ENCODE measurements at regions not wholly inside any gene's neighbourhood (a gene's known extent, or its start where the extent isn't known, plus 50 kb on each side); places are given as distances from the start of the nearest gene placed in this dataset.

DNA sequence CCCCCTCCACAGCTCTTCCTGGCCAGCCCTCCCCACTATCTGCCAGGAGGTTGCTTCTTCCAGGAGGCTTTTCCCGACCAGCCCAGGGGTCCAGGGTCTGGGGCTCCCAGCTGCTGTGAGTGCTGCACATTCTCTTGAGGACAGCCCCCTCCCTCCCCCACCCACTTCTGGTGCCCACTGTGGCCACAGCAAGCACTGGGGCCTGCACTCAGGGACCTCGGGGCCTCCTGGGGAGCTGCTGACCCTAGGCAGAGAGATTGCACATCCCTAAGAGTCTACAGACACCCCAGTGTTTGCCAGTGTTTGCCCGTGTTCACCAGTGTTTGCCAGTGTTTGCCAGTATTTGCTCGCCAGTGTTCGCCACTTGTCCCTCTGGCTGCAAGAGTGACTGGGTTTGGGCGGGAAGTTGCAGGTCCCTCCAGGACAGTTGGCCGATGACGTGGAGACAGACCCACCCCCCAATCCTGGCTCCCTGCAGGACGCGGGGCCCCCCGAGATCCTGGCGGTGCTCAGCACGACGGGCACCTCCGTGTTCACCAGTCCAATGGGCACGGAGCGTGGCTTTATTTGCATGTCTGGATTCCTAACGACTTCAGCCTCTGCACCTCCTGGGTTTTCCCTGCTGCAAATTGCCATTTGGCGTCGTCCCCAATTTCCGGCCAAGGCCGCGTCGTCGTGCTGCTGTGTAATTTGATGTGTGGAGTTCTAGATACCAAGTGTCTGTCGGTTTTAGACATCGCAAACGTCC, 87.5 kb upstream of the NKX1-1 start:
- DNase-seq, result no peak

DNA sequence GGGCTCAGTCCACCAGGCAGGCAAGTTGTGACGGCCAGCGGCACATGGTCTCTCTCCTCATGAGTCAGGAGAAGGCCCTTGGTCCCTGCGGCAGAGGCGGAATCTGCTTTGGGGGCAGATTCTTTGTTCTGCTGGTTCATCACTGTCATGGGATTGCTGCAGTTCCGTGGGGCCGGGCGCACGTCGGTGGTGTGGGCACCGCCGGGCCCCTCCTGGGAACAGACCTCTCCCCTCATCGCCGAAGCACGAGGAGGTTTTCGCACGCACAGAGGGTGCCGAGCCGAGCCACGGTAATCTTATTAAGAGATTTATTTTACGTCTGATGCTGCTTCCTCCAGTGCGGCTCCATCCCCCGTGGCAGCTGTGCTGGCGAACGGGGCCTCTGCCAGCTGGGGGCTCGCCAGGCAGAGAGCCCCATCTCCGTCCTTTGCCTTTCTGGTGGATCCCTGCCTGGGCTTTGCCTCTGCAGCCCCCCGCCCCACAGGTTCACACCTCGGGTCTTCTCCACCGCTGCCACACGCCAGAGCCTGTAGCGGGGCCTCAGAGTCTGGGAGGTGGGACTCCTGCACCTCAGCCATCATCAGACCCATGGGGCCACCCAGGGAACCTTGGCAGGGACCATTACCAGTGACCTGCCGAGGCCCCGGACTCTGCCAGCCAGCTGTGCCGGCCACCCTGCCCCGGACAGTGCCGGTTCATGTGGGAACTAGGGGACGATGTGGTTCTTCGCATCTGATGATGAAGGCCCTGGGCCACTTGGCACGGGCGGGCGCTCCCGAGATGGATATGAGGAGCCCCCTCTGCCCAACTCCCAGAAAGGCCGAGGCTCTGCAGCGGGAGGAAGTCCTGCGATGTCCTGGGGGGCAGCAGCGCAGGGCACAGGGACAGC, 86.7 kb upstream of the NKX1-1 start:
- no peak for DNase-seq

DNA sequence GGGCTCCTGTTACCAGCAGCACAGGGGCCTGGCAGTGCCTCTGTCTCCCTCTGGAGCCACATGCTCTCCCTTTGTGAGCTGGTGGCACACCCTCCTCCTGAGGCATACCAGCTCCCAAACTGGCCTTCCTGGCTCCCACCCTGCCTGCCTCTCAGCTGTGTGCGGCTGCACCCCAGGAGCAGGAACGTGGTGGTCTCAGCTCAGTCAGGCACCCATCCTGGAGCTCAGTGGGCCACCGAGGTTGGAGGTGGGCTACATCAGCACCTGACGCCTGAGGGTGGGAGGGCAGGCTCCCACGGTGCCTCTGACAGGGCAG, 85.9 kb upstream of the NKX1-1 start:
- DNase-seq, result no peak

DNA sequence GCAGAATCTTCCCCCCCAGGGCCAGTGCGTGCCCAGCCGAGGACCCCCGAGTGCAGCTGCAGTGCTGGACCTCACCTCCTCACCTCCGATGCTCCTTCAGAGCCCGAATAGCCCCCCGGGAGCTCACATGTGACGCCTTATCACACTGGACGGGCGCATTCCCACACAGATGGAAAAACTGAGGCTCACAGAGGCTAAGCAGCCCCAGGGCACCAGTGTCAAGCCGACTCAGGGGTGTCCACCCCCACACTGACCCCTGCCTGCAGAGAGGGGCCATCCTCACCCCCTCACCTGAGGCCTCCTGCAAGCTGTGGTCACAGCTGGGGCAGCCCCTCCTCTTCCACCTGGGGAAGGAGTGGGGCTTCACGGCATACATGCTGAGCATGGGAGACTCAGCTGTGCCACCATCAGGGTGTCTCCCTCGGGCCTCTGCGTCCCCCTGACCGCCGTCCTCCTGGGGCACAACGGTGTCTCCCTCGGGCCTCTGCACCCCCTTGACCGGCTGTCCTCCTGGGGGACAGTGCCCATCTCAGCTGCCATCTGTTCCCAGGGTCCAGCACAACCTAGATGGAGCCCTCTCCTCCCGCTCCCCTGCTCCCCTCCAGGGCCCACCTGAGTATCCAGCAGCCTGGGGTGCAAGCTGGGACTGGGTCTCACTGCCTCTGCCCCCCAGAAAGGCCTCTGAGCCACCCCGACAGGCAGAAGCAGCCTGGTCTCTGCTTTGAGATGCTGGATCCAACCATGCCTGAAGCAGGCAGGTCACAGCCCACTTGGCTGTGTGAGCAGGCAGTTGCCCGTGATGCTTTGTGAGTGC, 85.3 kb upstream of the NKX1-1 start:
- DNase-seq, result no peak

DNA sequence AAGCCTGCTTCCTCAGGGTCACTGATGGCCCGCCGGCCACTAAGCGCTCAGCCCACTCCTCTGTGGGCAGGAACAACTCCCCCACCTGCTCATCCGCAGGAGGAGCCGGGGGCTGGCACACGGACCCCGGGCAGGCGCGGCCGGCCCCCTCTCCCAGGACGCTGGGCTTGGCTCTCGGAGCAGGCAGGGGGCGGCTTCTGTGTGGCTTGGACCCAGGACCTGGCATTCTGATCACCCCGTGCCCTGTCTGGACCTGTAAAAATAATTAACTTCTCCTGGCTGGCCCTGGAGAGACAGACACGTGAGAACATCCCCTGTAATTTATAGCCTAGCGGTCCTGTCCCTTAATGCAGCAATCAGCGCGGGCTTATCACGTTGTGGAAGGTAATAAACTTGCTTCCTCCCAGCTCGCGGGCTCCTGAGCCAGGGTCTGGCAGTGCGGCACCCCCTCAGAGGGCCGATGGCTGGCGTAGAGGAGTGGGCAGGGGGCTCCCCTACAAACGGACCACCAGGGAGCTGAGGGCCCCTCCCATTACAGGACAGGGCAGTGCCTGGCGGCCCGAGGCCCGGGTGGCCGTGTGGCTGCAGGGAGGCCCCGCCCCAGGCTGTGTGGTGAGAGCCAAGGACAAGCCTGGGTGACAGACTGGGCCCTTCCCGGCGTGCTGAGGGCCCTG, 84.5 kb upstream of the NKX1-1 start:
- no peak for DNase-seq

DNA sequence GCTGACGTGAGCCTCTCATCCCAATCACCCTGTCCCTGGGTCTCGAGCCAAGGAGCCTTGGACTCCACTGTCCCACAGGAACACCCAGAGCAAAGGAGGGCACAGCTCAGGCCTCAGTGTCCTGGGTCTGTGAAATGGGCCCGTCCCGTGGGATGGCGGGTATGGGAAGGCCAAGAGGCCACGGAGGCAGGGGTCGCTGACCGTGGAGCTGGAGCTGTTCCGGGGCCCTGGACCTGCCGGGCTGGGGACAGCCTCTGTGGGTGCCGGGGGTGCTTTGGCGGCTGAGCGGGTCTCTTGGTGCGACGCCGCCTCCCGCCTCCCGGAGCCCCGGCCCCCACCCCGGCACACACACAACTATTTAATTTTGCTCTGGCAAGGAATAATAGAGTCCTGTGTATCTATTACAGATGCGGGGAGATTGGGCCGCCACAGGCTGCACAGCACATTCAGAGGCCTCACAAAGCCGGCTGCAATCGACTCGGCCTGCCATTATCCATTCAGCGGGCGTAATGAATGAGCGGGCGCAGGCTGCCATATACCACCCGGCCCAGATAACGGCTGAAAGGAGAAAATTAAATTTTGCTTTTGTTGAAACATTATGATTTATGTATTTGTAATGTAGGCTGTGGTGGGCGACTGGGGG, 83.9 kb upstream of the NKX1-1 start:
- no peak for DNase-seq

DNA sequence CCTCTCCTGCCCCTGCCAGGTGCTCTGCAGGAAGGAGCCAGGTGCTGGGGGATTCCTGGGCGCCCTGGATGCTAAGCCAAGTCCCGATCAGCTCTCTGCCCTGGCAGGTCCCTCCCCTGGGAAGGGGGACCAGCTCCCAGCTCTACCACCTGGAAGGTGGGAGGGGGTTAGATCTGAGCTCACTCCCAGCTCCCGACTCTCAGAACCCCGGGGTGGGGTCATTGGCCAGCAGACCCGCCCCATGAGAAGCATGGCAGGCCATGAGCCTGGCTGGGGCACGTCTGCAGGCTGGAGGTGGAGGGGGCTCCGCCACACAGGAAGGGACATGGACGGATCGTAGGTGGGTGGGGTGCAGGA, 83.4 kb upstream of the NKX1-1 start:
- no peak for DNase-seq

DNA sequence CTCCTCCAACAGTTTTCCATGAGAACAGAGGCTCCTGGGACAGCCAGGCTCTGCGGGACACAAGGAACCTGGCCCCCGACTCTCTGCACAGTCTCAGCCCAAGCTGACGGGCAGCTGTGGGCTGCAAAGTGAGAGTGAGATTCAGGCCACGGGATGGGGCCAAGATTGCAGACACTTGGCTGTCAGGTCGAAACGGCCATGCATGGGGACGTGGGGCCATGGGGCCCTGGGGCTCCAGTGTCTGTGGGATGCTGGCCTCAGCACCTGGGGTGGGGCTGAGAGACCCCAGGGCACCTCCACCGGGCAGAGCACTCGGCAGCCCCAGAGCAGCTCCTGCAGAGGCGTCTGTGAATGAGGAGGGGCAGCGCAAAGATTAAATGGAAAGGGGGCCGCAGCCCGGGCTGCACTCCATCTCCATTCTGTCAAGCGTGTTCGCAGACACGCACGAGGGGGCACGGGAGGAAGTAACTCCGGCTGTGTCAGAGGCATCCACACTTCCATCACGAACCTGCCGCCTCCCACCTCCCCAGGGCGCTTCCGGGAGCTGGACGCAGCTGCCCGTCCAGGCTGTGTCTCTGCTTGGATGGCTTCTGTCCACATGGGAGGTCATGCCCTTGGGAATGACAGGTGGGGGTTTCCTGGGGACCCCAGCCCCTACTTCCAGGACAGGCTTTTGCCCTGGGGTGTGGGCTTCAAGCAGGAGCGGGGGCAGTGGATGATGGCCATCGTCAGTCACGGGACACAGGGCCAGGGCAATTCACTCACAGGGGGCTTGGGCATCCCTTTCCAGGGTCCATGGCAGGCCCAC, 82.8 kb upstream of the NKX1-1 start:
- no peak for DNase-seq

DNA sequence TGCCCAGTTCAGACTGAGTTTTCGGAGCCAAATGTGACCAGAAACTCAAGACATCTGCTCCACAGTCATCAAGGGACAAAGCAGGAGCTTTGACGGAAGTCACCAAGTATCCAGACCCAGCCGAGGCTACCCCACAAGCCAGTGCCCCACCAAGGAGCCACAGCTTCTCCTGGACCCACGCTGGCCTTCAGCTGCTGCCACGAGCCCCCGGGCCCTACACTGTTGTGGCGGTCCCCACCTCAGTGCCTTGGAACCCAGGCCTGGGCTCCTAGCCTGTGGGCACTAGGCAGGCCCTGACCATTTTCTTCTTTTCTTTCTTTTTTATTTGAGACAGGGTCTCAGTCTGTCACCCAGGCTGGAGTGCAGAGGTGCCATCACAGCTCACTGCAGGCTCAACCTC, 82.1 kb upstream of the NKX1-1 start:
- DNase-seq, result no peak

DNA sequence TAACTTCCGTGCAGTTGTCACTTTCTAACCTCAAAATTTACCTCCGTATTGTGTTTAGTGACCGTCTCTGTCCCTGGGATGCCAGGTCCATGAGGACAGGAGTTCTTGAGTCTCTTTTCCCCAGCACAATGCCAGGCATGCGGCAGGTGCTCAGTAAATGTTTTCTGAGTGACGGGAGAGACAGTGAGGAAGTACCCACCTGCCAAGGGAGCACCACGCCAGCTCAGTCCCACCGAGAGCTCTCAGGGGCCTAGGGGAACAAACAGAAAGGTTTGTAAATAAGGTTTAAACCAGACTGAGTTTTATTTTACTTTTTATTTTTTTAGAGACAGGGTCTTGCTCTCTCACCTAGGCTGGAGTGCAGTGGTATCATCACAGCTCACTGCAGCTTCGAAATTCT, 81.5 kb upstream of the NKX1-1 start:
- no peak for DNase-seq

DNA sequence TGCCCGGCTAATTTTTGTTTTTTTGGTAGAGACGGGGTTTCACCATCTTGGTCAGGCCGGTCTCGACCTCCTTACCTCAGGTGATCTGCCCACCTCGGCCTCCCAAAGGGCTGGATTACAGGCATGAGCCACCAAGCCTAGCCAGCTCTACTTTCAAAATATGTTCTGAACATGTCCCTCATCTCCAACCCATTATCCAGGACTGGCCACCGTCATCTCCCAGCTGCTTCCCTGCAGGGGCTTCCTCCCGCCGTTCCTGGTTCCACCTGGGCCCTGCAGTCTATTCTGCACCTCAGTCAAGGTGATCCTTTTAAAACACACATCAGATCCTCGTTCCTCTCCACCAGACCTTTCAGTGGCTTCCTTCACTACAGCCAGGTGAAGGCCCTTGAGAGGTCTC, 80.9 kb upstream of the NKX1-1 start:
- no peak for DNase-seq

DNA sequence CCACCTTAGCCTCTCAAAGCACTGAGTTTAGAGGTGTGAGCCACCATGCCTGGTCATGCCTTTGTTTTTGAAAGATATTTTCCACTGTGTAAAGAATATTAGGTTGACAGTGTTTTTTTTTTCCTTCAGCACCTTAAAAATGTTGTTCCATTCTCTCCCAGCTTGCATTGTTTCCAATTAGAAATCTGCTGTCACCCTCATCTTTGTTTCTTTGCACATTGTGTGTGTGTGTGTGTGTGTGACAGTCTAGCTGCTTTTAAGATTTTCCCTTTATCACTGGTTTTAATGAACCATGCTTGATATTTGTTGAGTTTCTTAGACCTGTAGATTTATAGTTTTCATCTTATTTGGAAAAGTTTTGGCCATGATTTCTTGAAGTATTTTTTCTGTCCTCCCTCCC, 79.0 kb upstream of the NKX1-1 start:
- DNase-seq, result no peak

DNA sequence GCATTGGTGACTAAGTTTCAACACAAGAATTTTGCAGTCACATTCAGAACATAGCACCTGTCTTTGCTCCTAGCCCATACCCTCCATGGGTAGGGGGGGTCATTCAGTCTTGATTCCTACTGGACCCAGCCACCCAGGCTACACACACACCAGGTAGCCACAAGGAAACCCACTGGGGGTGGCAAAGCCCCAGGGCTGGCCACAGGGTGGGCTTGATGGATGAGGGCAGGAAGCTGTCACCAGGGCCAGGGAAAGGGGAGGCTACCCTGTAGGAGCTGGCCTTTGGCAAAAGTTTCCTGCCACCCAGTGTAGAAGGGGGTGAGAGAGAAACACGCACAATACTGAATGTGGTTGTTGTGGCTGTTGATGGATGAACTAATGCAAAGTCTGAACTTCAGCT, 74.5 kb upstream of the NKX1-1 start:
- DNase-seq, result no peak

DNA sequence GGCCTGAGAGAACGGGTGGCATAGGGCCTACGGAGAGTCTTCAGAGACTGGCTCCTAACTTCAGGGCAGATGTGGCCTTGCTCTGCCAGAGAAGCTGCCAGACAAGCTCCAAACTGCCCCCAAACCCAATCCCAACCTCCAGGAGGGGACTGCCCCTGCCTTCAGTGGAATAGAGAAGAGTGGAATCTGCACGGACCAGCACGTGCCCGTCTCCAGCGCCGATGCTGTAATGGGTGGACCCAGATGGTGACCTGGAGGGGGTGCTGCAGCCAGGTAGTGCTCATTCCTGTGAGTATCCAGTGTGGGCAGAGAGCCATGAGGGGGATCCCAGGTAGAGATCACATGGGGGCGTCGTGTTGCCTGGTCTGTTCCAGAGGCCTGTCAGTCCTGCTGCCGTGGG, 73.2 kb upstream of the NKX1-1 start:
- DNase-seq, result no peak

DNA sequence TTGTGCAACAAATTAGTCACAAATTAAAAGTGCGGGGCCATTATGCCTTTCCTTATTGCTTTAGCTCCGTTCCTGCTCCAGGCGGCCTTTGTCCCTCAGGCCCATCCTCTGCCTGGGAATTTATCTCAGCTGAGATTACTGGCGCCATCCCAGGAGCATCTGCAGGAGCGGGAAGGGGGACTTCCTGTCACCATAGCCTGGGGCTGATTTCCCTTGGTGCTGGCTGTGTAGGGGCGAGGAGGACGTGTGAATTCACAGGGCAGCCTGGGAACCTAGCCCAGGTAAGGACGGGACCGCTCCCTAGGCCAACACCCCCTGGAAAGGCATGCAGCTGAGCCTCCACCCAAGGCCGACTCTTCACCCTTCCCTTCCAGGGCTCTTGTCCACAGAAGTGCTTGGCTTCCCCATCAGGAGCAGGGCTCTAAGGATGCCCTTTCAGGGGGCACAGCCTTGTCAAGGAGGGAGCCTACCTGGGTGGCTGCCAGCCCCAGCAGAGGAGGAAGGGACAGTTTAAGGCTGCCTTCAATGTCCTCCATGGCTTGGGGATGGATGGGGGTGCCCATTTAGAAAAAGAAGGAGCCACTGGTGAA, 72.6 kb upstream of the NKX1-1 start:
- no peak for DNase-seq

DNA sequence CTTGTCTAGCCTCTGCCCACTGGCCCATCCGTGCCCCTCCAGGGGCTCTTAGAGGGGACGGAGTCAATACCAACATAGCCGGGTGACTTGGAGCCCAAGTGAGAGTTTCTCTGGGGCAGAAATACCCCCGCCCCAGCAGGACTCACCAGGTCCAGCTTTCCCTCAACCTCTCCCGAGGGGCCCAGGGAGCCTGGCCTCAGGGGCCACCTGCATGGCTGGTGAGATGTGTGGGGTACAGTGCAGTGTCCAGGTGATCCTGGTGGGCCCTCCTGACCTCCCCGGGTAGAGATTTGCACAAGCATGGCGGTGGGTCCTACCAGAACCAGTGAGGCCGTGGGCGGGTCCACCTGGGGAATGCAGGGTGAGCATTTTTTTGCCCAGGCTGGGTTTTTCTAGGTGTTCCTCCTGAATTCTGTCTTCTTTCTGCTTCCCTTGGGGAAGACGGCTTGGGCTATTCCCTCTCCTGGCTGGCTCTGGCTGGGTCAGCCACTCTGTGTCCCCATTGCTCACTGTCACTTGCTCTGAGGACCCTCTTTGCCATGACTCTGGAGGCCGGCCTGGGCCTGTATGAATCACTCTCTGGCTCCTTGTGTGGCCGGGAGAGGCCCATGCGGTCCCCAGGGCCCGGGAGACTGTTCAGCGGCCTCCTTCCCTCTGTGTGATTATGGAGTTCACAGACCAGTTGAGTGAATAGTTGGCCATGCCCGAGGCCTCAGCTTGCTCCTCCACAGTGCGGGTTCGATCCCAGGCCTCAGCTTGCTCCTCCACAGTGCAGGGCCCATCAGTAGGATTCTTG, 71.0 kb upstream of the NKX1-1 start:
- DNase-seq, result no peak

DNA sequence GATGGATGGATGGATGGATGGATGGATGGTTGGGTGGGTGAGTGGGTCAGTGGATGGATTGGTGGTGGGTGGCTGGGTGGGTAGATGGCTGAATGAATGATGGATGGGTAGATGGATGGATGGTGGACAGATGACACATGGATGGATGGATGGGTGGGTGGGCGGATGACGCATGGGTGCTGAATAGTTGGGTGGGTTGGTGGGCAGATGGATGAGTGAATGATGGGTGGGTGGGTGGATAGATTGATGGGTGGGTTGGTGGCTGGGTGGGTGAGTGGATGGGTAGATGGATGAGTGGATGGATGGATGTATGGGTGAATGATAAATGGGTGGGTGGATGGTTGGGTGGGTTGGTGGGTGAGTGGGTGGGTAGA, 69.9 kb upstream of the NKX1-1 start:
- no peak for DNase-seq

DNA sequence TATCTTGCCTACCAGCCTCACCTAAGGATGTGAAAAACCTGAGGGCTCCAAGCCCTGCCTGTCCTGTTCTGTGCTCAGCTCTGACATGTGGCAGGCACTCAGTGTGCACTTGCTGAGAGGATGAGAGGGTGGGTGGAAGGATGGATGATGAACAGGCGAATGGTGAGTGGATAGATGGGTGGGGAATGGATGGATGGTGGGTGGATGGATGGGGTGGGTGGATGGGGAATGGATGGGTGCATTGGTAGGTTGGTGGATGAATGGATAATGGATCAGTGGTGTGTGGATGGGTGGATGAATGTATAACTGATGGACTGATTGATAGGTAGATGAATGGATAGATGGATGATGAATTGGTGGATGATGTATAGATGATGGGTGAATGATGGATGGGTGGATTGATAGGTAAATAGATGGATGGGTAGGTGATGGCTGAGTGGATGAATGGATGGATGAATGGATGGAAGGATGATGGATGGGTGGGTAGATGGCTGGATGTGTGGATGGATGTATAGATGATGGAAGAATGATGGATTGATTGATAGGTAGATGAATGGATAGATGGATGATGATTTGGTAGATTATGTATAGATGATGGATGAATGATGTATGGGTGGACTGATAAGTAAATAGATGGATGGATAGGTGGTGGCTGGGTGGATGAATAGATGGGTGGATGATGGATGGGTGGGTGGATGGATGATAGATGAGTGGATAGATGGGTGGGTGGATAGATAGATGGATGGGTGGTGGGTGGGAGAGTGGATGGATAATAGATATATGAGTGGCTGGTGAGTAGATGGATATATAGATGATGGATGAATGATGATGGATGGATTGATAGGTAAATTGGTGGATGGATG, 69.3 kb upstream of the NKX1-1 start:
- no peak for DNase-seq

Measured in activated CD8-positive, alpha-beta memory T cell treated with anti-CD3 and anti-CD28 coated beads, Interleukin-2, amount 50 U/mL, for 48 hours (primary cell).